COLO829 (cell line): ENCODE measurements at regions not wholly inside any gene's neighbourhood (a gene's known extent, or its start where the extent isn't known, plus 50 kb on each side); places are given as distances from the start of the nearest gene placed in this dataset.

Experiments used
- DNase-seq: peaks from one replicate; pipeline ENCODE4 v3.0.0; 2012; ENCODE audit warnings: low spot score

GRCh38 chr4:129415004-129415403 lies 319.1 kb downstream of the C4orf33 start:
- DNase-seq = no peak

- no peak for DNase-seq
Measured at GRCh38 chr4:129420637-129421036, 324.7 kb downstream of the C4orf33 start.

GRCh38 chr4:129422277-129422676 lies 326.3 kb downstream of the C4orf33 start:
- no peak for DNase-seq

GRCh38 chr4:129428454-129428853 lies 332.5 kb downstream of the C4orf33 start:
- DNase-seq = no peak

DNA sequence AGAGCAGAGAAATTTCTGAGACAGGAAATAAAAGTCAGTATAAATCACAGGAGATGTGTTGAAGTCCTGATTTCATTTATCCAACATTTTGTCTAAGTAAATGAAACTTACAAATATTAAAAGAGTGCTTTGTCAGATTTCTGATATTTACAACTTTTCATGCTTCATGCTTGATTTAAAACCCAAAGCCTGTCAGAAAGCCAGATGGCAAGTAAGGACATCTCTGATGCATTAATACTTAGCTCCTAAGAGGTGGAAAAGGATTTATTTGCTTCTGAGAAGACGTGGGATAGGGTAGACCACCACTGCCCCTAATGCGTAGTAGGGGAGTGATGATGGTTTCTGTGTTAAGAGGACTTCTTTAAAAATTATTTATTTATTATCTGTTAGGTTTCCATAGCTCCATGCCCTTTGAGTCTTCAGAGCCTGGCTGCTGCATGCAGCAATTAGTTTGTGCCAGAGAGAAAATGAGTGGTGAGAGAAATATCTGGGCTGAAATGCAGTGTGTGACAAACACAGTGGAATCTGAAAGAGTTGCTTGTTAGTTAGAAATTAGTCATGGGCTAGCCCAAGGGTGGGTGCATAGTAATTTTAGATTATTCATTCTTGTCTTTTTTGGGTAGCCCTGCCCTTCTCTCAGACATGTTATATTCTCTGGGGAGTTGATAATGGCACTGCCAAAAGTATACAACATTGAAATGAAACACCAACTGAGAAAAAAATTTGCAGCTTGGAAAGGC lies 333.8 kb downstream of the C4orf33 start:
- DNase-seq = peak; percentile 71

- DNase-seq = no peak
Measured at GRCh38 chr4:129437347-129437746, 341.4 kb downstream of the C4orf33 start.

- DNase-seq = no peak
Measured at GRCh38 chr4:129438456-129438981, 342.6 kb downstream of the C4orf33 start.

GRCh38 chr4:129446074-129446473 lies 350.1 kb downstream of the C4orf33 start:
- no peak for DNase-seq

DNA sequence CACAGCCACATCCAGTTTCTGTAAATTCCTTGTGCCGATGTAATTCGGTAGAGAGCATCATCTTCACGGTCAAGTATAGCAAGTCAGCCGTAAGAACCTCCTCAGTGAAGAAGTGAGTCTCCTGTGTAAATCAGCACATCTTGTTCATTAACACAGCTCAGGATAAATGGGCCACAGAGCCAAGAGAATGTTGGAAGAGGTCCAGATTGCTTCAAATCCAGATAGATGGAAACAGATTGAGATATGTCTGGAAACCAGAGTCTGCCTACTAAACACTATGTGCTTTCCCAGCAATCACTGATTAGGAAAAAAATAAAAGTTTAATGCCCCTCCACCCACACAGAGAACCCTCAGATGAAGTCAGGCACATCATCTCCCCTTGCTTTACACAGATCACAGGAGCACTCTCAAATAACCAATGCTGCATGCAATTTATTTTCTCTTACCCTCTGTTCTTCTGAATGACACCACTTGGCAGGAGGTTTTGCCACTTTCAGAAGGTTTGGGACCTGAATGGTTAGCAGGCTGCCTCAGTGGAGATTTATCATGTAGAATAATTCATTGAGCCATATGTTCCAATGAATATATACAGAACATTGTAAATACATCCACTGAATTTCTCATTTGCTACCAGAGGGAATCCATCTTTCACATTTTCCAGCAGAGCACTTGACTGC lies 357.7 kb downstream of the C4orf33 start:
- DNase-seq = no peak

DNA sequence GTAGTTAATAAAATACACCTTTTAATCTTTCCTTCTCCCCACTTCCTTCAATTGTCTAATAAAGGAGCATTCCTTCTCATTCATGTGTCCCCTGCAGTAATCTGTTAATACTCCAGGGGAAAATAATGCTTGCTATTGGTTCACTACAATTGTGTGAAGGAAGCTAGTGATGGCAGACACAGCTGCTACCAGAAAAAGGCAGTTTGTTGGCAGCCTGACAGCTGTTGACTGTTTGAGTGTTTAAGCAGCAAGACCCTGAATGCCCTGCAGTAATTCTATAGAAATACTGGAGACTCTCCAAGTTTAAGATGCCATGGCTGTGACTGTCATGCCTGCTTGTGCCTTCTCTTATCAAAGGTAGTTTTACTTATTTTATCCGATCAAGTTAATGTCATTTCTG lies 359.5 kb downstream of the C4orf33 start:
- DNase-seq = no peak

GRCh38 chr4:129468624-129469023 lies 372.7 kb downstream of the C4orf33 start:
- no peak for DNase-seq

DNA sequence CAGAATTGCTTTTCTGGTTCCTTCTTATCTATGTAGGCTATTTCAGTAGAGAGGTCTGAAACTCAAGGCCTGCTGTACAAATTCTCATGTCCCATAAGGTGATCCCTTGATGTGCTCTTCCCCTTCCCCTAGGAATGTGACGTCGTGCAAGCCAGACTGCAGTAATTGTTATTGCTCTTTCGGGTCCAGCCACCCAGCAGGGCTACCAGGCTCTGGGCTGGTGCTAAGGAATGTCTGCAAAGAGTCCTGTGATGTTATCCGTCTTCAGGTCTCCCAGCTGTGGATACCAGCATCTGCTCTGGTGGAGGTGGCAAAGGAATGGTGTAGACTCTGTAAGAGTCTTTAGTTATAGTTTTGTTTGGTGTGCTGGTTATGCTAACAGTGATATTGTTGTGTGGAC lies 378.7 kb downstream of the C4orf33 start:
- DNase-seq = no peak

- no peak for DNase-seq
Measured at GRCh38 chr4:129481107-129481506, 385.2 kb downstream of the C4orf33 start.

DNA sequence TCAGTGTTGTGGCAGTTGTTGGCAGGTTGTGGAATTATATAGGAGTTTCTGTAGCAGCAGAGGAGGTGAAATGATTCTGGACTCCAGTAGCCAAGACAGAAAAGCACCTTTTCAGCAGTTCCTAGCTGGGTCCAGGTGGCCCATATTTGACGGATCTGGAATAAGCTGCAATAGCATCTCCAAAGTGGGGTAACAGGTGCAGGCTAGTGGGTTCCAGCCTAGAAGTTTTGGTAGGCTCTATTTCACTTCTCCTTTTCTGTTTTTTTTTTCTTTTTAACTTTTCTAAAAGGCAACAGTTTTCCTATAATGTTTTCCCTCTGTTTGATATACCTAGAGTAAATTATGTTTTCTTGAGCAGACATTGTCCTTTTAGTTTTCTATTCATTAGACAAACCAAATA lies 392.5 kb downstream of the C4orf33 start:
- DNase-seq = no peak

DNA sequence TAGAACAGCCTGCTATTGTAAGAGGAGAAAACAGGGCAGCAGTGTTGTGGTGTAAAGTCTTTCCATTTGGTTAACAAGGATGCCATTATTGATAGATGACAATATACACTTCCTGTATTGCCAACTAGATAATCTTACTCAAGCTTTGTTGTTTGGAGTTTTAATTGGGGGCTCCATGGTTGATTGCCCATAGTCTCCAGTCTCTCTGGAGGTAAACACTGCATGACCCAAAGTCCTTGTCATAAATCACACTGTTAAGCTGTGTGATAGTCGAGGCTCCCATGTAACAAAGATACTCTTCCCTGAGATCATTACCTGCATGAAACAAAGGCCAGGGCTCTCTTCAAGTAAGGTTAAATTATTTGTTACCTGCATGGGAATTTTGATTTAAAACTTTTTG lies 394.6 kb downstream of the C4orf33 start:
- DNase-seq = no peak

GRCh38 chr4:129498626-129499025 lies 402.7 kb downstream of the C4orf33 start:
- no peak for DNase-seq

DNA sequence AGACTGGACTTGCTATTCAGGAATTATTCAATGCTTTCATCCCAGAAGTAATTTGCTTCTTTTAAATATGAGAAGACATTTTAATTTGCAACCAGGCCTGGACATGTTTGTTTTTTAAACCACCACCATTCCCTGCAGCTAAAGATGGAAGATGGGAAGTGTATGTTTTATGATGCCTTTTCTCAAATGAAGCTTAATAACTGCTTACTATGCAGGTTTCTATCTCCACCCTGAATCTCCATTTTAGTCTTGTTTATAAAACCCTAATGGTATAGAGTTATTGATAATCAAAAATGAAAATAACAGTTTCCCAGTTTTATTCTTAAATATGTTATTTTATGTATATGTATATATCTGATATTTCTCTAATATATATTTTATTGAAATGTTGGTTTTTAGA lies 418.9 kb downstream of the C4orf33 start:
- DNase-seq = no peak

DNA sequence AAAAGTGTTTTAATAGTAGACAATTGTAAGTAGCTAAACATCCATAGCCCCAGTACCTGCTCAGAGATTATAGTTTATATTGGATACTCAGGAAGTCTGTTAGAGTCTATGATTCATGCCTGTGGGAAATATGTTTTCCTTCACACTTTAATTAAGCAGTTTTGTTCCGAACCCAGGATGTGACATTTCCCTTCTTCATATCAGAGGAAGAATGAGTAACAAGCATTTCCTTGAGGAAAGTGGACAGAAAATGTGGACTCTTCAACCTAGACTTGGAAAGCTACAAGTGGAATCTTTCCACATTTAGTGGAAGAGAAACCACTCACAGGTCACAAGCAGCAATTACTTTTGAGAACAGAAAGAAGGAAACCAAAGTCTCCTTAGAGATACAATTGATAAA lies 419.4 kb downstream of the C4orf33 start:
- DNase-seq = no peak

DNA sequence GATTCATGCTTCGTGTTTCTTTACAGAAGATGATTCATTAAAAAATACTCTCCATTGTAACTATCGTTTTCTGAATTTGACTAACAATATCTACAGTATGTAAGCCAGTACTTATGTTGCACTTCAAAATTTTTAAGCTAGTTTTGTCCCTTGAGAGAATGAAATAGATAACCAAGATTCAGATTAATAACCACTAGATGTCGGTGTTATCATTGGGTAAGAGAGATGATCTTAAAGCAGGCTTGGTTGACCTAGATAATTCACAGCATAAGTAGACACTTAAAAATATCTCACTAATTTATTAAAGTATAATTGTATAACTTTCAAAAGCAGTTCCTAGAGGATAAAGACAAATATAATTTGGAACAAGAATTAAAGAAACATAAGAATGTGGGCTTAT lies 430.9 kb downstream of the C4orf33 start:
- DNase-seq = peak; percentile 20

GRCh38 chr4:129531253-129531652 lies 435.3 kb downstream of the C4orf33 start:
- DNase-seq = no peak

GRCh38 chr4:129532573-129532972 lies 436.6 kb downstream of the C4orf33 start:
- no peak for DNase-seq

DNA sequence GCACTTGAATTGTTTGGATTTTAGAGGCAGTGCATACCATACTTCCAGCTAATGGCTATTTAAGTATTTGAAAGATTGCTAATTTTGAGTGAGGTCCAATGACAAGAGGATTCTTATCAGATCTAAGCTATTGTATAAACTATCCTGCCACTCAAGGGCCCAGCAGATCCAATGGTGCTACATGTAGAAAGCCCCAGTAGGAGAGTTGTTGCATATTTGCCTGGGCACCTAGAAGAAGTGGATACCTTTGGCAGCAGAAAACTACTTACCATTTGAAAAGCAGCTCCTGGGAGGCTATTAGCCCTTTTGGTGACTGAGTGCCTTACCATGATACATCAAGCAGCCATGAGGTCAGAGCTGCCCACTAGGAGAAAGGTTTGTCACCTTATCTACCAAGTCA lies 447.3 kb downstream of the C4orf33 start:
- DNase-seq = no peak

DNA sequence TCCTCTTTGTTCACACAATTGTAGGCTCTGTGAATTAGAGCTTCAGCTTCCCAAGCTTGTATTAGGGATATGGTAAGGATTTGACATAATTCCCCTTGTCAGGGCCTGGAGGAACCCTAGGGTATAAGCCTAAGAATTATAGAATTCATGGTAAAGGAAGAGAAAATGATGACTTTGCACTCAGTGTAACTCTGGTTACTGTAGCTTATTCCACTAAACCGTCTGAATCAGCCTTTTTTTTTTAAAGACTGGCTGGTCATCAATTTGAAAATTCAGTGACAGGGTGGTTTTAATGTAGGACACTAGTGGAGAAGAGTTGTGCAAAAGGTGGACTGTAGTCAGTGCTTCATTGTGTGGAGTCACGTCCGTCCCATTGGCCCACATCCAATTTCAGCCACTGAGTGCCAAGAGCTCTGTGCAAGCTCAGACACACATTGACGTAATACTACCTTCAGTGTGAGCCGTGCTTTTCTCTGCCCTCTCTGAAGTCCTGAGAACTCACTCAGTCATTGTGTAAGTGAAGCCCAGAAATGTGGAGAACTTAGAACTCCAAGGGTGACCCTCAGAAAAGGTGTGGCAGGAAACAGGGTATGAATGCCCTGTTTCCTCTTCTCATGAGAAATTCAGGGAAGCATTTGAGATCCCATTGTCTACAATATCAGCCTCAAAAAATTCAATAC lies 449.8 kb downstream of the C4orf33 start:
- no peak for DNase-seq
